GM13977 (cell line): ENCODE measurements at regions not wholly inside any gene's neighbourhood (a gene's known extent, or its start where the extent isn't known, plus 50 kb on each side); places are given as distances from the start of the nearest gene placed in this dataset.
"Not testable (repeated sequence)": the region's sequence is repeated elsewhere in the genome, so short reads cannot be mapped to it uniquely, and the experiment has no call there.

Experiments
- DNase-seq: peaks from one replicate; pipeline ENCODE4 v3.0.0; 2012; ENCODE audit warnings: low spot score
- CTCF ChIP-seq: IDR thresholded peaks from 2 replicates; pipeline ENCODE4 v1.5.1; 2012; ENCODE audit warnings: mild to moderate bottlenecking, control low read depth; ENCODE audit not compliant: insufficient read depth; ENCODE audit errors: extremely low read depth, missing control alignments
- in situ Hi-C: fragments of 300-500 bp; cut with MboI; formaldehyde crosslinking; loops from one replicate; pipeline ENCODE4 v1.12.0; 2022; ENCODE audit warnings: low sequenced_read_pairs, low pct_unique_long_range_greater_than_20kb, mixed read lengths, inconsistent platforms; ENCODE audit not compliant: unreplicated experiment

GRCh38 chr10:3330663-3331062 lies 158.1 kb upstream of the PITRM1 start:
- in situ Hi-C loops, result no loop called here
- no peak for TF ChIP-seq CTCF
- DNase-seq, result no peak

GRCh38 chr10:3325954-3326750 lies 153.6 kb upstream of the PITRM1 start:
- in situ Hi-C loops, result no loop called here
- no peak for TF ChIP-seq CTCF
- no peak for DNase-seq

GRCh38 chr10:3324612-3325038 lies 152.0 kb upstream of the PITRM1 start:
- no peak for TF ChIP-seq CTCF
- in situ Hi-C loops, result no loop called here
- no peak for DNase-seq

- in situ Hi-C loops, result no loop called here
- no peak for DNase-seq
- no peak for TF ChIP-seq CTCF
These were observed 151.4 kb upstream of the PITRM1 start for GRCh38 chr10:3323865-3324498.

GRCh38 chr10:3321123-3321522 lies 148.5 kb upstream of the PITRM1 start:
- no peak for TF ChIP-seq CTCF
- in situ Hi-C loops, result no loop called here
- no peak for DNase-seq

- TF ChIP-seq CTCF, result no peak
- in situ Hi-C loops, result no loop called here
- no peak for DNase-seq
These were observed 147.2 kb upstream of the PITRM1 start for GRCh38 chr10:3319811-3320226.

GRCh38 chr10:3318480-3318807 lies 145.9 kb upstream of the PITRM1 start:
- in situ Hi-C loops, DNase-seq: not testable (repeated sequence)

GRCh38 chr10:3317553-3318479 lies 145.2 kb upstream of the PITRM1 start:
- DNase-seq, in situ Hi-C loops: not testable (repeated sequence)

GRCh38 chr10:3314445-3315085 lies 142.0 kb upstream of the PITRM1 start:
- in situ Hi-C loops, result not testable (repeated sequence)

More at GRCh38 chr10:3314445-3315085, 142.0 kb upstream of the PITRM1 start:
- DNase-seq, result not testable (repeated sequence)
